Hepatocyte (in vitro differentiated cells): ENCODE measurements at regions not wholly inside any gene's neighbourhood (a gene's known extent, or its start where the extent isn't known, plus 50 kb on each side); places are given as distances from the start of the nearest gene placed in this dataset.
A peak's percentile ranks its signal among the peaks of the same experiment; 100 is the strongest.

Source experiments
- DNase-seq: peaks from one replicate; pipeline ENCODE4 v3.0.0-alpha.2; 2016; ENCODE audit warnings: low spot score
- H2AFZ ChIP-seq: fragments of 200-600 bp; sonication (generic); 2 replicates; pipeline ENCODE4 v1.6.0; 2016; ENCODE audit warnings: antibody characterized with exemption, mild to moderate bottlenecking
- H3K27ac ChIP-seq: fragments of 200-600 bp; sonication (generic); 2 replicates; pipeline ENCODE4 v1.5.1; 2016; ENCODE audit warnings: mild to moderate bottlenecking
- H3K27me3 ChIP-seq: fragments of 200-600 bp; sonication (generic); 2 replicates; pipeline ENCODE4 v1.6.1; 2016
- H3K36me3 ChIP-seq: fragments of 200-600 bp; sonication (generic); replicated peaks from 2 replicates; pipeline ENCODE4 v1.5.1; 2016; ENCODE audit warnings: low read depth; ENCODE audit not compliant: insufficient read depth
- H3K4me1 ChIP-seq: fragments of 200-600 bp; sonication (generic); 2 replicates; pipeline ENCODE4 v1.5.1; 2016; ENCODE audit warnings: mild to moderate bottlenecking, moderate library complexity; ENCODE audit not compliant: insufficient read depth
- H3K4me2 ChIP-seq: fragments of 200-600 bp; sonication (generic); 2 replicates; pipeline ENCODE4 v1.6.0; 2016
- H3K4me3 ChIP-seq: fragments of 200-600 bp; sonication (generic); 2 replicates; pipeline ENCODE4 v1.5.1; 2016; ENCODE audit warnings: mild to moderate bottlenecking
- H3K79me2 ChIP-seq: fragments of 200-600 bp; sonication (generic); 2 replicates; pipeline ENCODE4 v1.6.0; 2017; ENCODE audit warnings: mild to moderate bottlenecking
- H3K9me2 ChIP-seq: fragments of 200-600 bp; sonication (generic); replicated peaks from 2 replicates; pipeline ENCODE4 v1.6.0; 2017; ENCODE audit warnings: mild to moderate bottlenecking; ENCODE audit not compliant: insufficient read depth
- H3K9me3 ChIP-seq: fragments of 200-600 bp; sonication (generic); 2 replicates; pipeline ENCODE4 v1.5.1; 2016; ENCODE audit warnings: low read depth, mild to moderate bottlenecking
- H4K20me1 ChIP-seq: fragments of 200-600 bp; sonication (generic); 2 replicates; pipeline ENCODE4 v1.6.0; 2016; ENCODE audit warnings: mild to moderate bottlenecking; ENCODE audit not compliant: insufficient read depth, poor library complexity, severe bottlenecking
- CTCF ChIP-seq: fragments of 200-600 bp; sonication (generic); IDR thresholded peaks from 2 replicates; pipeline ENCODE4 v1.5.1; 2016; ENCODE audit warnings: antibody characterized with exemption, mild to moderate bottlenecking; ENCODE audit not compliant: poor library complexity
- EZH2 ChIP-seq: fragments of 200-600 bp; sonication (generic); IDR thresholded peaks from 2 replicates; pipeline ENCODE4 v1.6.1; 2016; ENCODE audit warnings: antibody characterized with exemption, mild to moderate bottlenecking, borderline replicate concordance
- EZH2phosphoT487 ChIP-seq: fragments of 200-600 bp; sonication (generic); IDR thresholded peaks from one replicate; pipeline ENCODE4 v1.6.1; 2018; ENCODE audit warnings: antibody characterized with exemption, mild to moderate bottlenecking, low read depth, moderate library complexity; ENCODE audit not compliant: unreplicated experiment, severe bottlenecking
- WGBS: methylation state at CpG from one replicate; pipeline ENCODE4 v1.1.6; 2016; ENCODE audit warnings: low lambda C conversion rate; ENCODE audit errors: missing lambda C conversion rate; 5-methylcytosine and 5-hydroxymethylcytosine counted together

- Histone ChIP-seq H3K9me2 (no peaks in the 10 kb centered on the region), H3K27me3 (no peaks in the 10 kb centered on the region), H2AFZ (no peak overlapping the region), H3K4me3 (no peak overlapping the region), H3K79me2 (no peaks in the 10 kb centered on the region), H3K36me3 (no peaks in the 10 kb centered on the region), H3K9me3 (peaks cover 5% of the 10 kb centered on the region), H3K4me1 (no peaks in the 10 kb centered on the region), H4K20me1 (no peaks in the 10 kb centered on the region), H3K4me2 (no peak overlapping the region), H3K27ac (no peak overlapping the region)
- WGBS: 85% methylated on average over 9 of the region's 9 CpGs
- TF ChIP-seq CTCF (peak; percentile 28), EZH2phosphoT487 (no peak)
- DNase-seq: peak; percentile 26
Measured at GRCh38 chr2:167844714-167845530, 402.5 kb downstream of the STK39 start.

DNA sequence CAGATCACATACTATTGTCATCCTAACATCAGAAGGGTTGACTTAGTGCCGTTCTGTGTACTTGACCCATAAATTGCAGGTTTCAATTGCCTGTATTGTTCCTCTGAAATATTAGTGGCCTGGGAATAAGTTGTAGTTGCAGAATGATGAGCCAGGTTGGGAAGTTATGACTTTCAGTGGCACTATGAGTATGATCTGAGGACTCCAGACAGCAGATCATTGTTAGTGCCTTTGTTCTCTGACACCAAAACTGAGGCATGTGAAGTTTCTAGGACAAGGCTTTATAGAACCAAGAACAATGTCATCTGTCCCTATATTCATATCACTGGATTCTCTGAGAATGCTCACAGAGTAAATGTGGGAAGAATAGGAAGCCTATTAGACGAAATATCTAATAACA is 403.7 kb downstream of the STK39 start:
- Histone ChIP-seq H4K20me1 (no peaks in the 10 kb centered on the region), H2AFZ (no peak overlapping the region), H3K4me3 (no peak overlapping the region), H3K9me2 (no peaks in the 10 kb centered on the region), H3K27ac (no peak overlapping the region), H3K79me2 (no peaks in the 10 kb centered on the region), H3K27me3 (no peaks in the 10 kb centered on the region), H3K4me2 (no peak overlapping the region), H3K36me3 (no peaks in the 10 kb centered on the region), H3K4me1 (no peaks in the 10 kb centered on the region), H3K9me3 (peaks cover 5% of the 10 kb centered on the region)
- 97% methylated on average over 2 of the region's 2 CpGs for WGBS
- TF ChIP-seq CTCF: no peak
- TF ChIP-seq EZH2phosphoT487: no peak
- TF ChIP-seq EZH2: no peak
- DNase-seq: no peak

- 95% methylated on average over 1 of the region's 1 CpG for WGBS
- Histone ChIP-seq H3K9me2 (no peaks in the 10 kb centered on the region), H3K27ac (no peak overlapping the region), H3K9me3 (peaks cover 5% of the 10 kb centered on the region), H3K79me2 (no peaks in the 10 kb centered on the region), H3K4me3 (no peak overlapping the region), H3K4me1 (no peaks in the 10 kb centered on the region), H3K36me3 (no peaks in the 10 kb centered on the region), H2AFZ (no peak overlapping the region), H4K20me1 (no peaks in the 10 kb centered on the region), H3K27me3 (no peaks in the 10 kb centered on the region), H3K4me2 (no peak overlapping the region)
- no peak for TF ChIP-seq EZH2phosphoT487
- no peak for TF ChIP-seq EZH2
- TF ChIP-seq CTCF: no peak
- no peak for DNase-seq
Measured at GRCh38 chr2:167843217-167843616, 404.2 kb downstream of the STK39 start.
